Activated T-helper 2 cell treated with anti-CD3 and anti-CD28 coated beads, Interferon-gamma antibody, Interleukin-2, Interleukin-4, amounts not matched to agents 10 μg/mL and 5 μg/mL and 100 μg/mL, durations not matched to agents 14 hours and 24 hours and 36 hours (primary cell): ENCODE measurements at regions not wholly inside any gene's neighbourhood (a gene's known extent, or its start where the extent isn't known, plus 50 kb on each side); places are given as distances from the start of the nearest gene placed in this dataset.
"Not testable (repeated sequence)": the region's sequence is repeated elsewhere in the genome, so short reads cannot be mapped to it uniquely, and the experiment has no call there.

Experiments
- DNase-seq: peaks from one replicate; pipeline ENCODE4 v3.0.0; 2021; ENCODE audit warnings: low spot score
- H3K27ac Mint-ChIP-seq: one replicate; pipeline ENCODE4 v1.8.0; 2021; ENCODE audit warnings: mixed read lengths
- H3K27me3 Mint-ChIP-seq: one replicate; pipeline ENCODE4 v1.8.0; 2021; ENCODE audit warnings: low read depth, mixed read lengths
- H3K36me3 Mint-ChIP-seq: one replicate; pipeline ENCODE4 v1.8.0; 2021; ENCODE audit warnings: low read depth, mixed read lengths
- H3K4me1 Mint-ChIP-seq: one replicate; pipeline ENCODE4 v1.8.0; 2021; ENCODE audit warnings: low read depth, mixed read lengths
- H3K4me3 Mint-ChIP-seq: one replicate; pipeline ENCODE4 v1.8.0; 2021; ENCODE audit warnings: low read depth, mild to moderate bottlenecking, moderate library complexity, mixed read lengths
- H3K9me3 Mint-ChIP-seq: one replicate; pipeline ENCODE4 v1.8.0; 2021; ENCODE audit warnings: mixed read lengths
- intact Hi-C: fragments of 100-400 bp; cut with micrococcal nuclease; formaldehyde crosslinking; loops from one replicate; pipeline ENCODE4 v1.15.1; 2023

DNA sequence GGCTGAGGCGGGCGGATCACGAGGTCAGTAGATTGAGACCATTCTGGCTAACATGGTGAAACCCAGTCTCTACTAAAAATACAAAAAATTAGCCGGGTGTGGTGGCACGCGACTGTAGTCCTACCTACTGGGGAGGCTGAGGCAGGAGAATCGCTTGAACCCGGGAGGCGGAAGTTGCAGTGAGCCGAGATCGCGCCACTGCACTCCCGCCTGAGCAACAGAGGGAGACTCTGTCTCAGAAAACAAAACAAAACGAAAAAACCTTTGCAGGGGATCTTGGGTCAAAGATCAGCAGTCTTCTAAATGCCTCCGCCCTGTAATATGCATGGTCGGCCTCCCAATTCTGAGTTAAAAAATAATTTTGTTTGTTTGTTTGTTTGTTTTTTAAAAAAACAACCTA lies 340.9 kb upstream of the PRKCQ start:
- not testable (repeated sequence) for H3K27ac Mint-ChIP-seq, H3K9me3 Mint-ChIP-seq, H3K4me3 Mint-ChIP-seq, DNase-seq, H3K36me3 Mint-ChIP-seq
- H3K27me3 Mint-ChIP-seq = peaks cover 16% of the 10 kb centered on the region
- peaks cover 26% of the 10 kb centered on the region for H3K4me1 Mint-ChIP-seq
- intact Hi-C loops = loop anchor here (2.0 to 10.0 kb wide), 3 partner anchors 114 to 488 kb away; no protein-coding TSS in a partner anchor

DNA sequence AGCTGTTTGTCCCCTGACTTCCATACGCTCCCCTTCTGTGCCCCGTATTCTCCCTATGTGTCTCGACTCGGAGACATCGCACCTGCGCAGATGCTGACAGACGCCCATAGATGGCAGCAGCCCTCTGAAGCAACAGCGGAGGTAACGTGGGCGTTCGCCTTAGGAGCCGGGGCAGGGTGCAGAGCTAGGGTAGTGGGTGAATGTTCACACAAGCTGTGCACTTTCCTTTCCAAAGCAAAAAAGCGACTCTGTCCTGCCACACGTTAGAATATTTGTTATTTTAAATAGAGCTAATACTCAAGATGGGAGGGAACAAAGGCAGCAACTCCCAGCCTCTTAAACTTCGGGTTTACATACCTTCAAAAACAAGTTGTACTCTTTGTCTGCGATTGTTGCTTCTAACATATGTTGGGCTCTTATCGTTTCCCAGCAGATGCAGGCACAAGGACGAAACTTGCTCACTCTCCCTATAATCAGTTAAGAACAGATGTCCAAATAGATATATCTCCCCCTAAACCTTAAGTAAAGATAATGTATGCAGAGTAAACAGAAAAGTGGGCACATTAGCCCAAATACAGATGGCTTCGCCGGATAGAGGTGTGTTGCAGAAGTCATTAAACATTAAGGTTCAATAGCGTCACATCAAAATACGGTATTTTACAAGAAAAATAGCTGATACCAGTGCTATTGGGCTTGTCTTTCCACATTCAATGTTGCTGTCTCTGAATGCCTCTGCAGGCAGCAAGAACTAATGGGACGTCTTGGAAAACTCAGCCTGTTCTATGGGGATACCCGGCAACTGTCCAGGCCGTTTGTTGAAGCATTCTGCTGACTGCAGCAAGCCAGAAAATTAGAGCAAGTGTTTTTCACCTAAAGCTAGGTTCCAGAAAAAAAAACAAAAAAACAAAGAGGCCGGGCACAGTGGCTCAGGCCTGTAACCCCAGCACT lies 340.3 kb upstream of the PRKCQ start:
- peaks cover 16% of the 10 kb centered on the region for H3K27me3 Mint-ChIP-seq
- H3K27ac Mint-ChIP-seq = no peak overlapping the region
- no peaks in the 10 kb centered on the region for H3K36me3 Mint-ChIP-seq
- peaks cover 20% of the 10 kb centered on the region for H3K4me1 Mint-ChIP-seq
- H3K4me3 Mint-ChIP-seq = no peak overlapping the region
- H3K9me3 Mint-ChIP-seq = no peaks in the 10 kb centered on the region
- DNase-seq = peak; percentile 69
- intact Hi-C loops = loop anchor here (1.0 to 10.0 kb wide), 4 partner anchors 114 to 497 kb away; no protein-coding TSS in a partner anchor

DNA sequence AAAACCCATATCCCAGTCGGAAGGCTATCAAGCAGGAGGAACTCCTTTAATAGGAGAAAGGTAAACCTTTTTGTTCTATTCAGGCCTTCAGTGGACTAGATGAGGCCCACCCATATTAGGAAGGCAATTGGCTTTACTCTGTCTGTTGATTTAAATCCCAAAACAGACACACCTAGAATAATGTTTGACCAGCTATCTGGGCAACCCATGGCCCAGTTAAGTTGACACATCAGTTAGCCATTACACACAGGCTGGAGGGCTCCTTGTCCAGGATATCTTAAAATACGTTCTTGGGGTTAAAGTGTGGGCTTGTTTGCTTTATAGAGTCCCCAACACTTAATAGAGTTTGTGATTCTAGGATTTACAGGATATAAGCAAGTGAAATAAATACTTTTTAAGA lies 339.0 kb upstream of the PRKCQ start:
- intact Hi-C loops = no loop called here
- no peak for DNase-seq
- Mint-ChIP-seq H3K27me3 (peaks cover 16% of the 10 kb centered on the region), H3K9me3 (no peaks in the 10 kb centered on the region), H3K36me3 (no peaks in the 10 kb centered on the region), H3K27ac (no peak overlapping the region), H3K4me3 (no peak overlapping the region), H3K4me1 (peaks cover 13% of the 10 kb centered on the region)

DNA sequence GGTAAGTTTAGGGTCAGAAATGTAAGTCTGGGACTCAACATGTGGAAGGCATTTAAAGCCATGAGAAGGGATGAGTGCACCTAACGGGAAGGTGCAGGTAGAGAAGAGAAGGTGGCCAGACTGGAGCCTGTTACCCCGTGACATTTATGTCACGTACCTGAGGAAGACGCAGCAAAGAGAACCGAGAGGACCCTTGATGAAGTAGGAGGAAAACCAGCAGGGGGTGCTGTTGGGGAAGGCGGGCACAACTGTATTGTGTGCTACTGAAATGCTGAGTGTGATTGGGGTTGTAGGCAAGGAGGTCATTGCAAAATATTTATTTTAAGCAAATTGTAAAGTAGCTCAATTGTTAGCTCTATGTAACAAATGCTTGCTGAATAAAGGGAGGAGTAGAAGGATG lies 338.2 kb upstream of the PRKCQ start:
- Mint-ChIP-seq H3K9me3 (no peaks in the 10 kb centered on the region), H3K27ac (no peak overlapping the region), H3K36me3 (no peaks in the 10 kb centered on the region), H3K4me3 (no peak overlapping the region), H3K4me1 (peaks cover 13% of the 10 kb centered on the region), H3K27me3 (peaks cover 16% of the 10 kb centered on the region)
- intact Hi-C loops = no loop called here
- peak; percentile 43 for DNase-seq

DNA sequence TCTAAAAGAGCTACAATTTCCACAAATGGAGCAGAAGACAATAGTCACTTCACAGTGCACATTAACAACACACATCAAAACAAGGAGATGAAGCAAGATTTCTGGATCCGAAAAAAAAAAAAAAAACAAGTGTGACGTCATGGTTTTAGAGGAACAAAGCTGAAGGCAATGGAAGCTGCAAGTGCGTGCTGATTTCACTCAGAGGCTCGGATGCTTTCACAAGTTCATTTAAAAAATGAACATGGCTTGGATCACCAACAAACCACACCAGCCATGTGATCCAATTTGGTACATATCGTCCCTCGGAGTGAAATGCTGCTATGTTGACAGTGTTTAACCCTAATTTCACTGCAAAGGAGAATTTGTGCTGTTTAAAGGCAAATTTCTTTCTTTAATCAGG lies 337.0 kb upstream of the PRKCQ start:
- H3K9me3 Mint-ChIP-seq = no peaks in the 10 kb centered on the region
- no peak for DNase-seq
- peaks cover 15% of the 10 kb centered on the region for H3K27me3 Mint-ChIP-seq
- H3K4me3 Mint-ChIP-seq = no peak overlapping the region
- H3K27ac Mint-ChIP-seq = no peak overlapping the region
- H3K4me1 Mint-ChIP-seq = peaks cover 13% of the 10 kb centered on the region
- no peaks in the 10 kb centered on the region for H3K36me3 Mint-ChIP-seq
- intact Hi-C loops = no loop called here

DNA sequence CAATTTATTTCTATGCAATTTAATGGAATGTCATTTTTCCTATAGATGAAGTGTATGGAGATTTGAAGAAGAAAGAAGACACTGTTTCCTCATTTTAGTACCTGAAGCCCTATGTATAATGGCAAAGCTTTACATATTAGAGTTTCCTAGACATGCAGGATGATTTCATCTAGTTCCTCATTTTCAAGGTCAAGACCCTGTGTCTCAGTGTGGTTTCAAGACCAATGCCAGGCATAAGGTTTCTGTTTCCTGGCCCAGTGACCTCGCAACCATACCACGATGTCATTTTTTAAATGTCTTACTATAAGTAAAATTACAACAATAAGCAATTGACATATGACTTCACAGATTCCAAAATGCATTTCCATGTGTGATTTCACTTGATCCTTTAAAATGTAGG lies 336.5 kb upstream of the PRKCQ start:
- peaks cover 15% of the 10 kb centered on the region for H3K27me3 Mint-ChIP-seq
- no peaks in the 10 kb centered on the region for H3K36me3 Mint-ChIP-seq
- H3K9me3 Mint-ChIP-seq = no peaks in the 10 kb centered on the region
- intact Hi-C loops = no loop called here
- H3K27ac Mint-ChIP-seq = no peak overlapping the region
- DNase-seq = no peak
- no peak overlapping the region for H3K4me3 Mint-ChIP-seq
- peaks cover 13% of the 10 kb centered on the region for H3K4me1 Mint-ChIP-seq

DNA sequence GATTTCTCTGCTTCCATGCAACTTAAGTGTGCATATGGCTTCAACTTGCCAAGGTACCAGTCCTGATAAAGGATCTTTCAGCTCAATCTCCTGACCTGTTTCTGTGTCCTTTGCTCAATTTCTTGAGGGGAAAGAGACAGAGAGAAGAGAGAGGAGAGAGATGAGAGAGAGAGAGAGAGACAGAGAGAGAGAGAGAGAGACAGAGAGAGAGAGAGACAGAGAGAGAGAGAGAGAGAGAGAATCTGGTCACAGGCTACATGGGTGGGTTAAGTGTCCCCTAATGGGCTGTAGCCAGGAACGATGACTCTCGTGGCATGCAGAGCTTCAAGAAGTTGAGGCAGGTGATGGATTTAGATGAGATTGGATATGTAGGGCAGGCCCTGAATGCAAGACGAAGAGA lies 335.2 kb upstream of the PRKCQ start:
- Mint-ChIP-seq H3K36me3 (no peaks in the 10 kb centered on the region), H3K4me3 (no peak overlapping the region), H3K27ac (no peak overlapping the region), H3K9me3 (no peaks in the 10 kb centered on the region), H3K4me1 (peaks cover 9% of the 10 kb centered on the region), H3K27me3 (peaks cover 22% of the 10 kb centered on the region)
- intact Hi-C loops = no loop called here
- DNase-seq = no peak

DNA sequence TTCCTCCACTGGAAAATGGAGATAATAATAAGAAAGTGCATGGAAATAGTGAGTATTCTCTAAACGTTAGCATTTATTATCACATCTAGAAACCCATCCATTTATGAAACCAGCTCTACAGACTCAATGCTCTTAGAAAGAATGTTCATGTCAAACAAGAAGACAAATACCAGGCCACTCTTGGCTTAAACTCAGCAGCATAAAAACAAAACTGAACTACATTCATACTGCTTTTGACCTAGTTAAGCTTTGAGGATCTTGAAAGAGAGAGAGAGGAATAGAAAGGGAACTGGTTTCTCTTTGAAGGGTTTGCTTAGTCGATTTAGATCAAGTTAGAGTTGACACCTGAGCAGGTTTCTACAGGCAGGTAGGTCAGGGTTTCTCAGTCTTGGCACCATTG lies 332.9 kb upstream of the PRKCQ start:
- H3K27me3 Mint-ChIP-seq = peaks cover 21% of the 10 kb centered on the region
- no peak overlapping the region for H3K4me3 Mint-ChIP-seq
- intact Hi-C loops = loop anchor here (5.0 kb wide), 1 partner anchor 441 kb away; no protein-coding TSS in a partner anchor
- H3K4me1 Mint-ChIP-seq = no peaks in the 10 kb centered on the region
- peaks cover 9% of the 10 kb centered on the region for H3K9me3 Mint-ChIP-seq
- no peaks in the 10 kb centered on the region for H3K36me3 Mint-ChIP-seq
- H3K27ac Mint-ChIP-seq = no peak overlapping the region
- no peak for DNase-seq

DNA sequence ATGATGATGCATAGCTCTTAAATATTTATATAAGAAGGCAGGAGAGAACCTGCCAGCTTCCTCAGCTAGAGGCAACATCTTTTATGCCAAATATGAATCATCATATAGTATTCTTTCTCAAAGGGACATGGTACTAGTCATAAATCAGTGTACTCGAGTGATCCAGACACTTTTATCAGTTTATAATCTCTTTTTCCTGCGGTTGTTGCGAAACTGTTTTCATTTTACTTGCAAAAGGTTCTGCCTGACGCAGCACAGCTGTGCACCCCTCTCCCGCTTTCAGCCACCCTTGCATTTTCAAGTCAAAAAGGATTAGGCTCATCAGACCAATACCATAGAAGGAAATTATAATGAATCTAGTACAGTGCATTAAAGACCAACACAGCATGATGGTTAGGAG lies 332.3 kb upstream of the PRKCQ start:
- intact Hi-C loops = loop anchor here (5.0 kb wide), 1 partner anchor 440 kb away; no protein-coding TSS in a partner anchor
- no peaks in the 10 kb centered on the region for H3K4me1 Mint-ChIP-seq
- DNase-seq = no peak

DNA sequence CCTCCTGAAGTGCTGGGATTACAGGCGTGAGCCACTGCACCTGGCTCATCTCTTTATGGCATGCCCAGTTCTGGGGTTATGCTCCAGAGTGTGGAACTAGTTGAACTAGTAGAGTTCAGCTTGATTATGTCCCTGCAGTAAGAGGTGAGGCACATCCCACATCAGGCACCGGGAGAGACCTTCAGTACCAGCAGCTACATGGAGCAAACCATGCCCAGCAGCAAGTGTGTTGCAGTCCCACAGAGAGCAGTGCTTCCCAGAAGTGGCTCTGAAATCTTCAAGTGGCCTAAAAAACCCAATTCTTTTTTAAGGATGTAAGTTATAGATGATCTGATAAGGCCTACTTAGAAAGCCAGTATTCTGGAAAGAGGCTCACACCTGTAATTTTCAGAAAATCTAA lies 331.9 kb upstream of the PRKCQ start:
- H3K4me1 Mint-ChIP-seq = no peaks in the 10 kb centered on the region
- H3K4me3 Mint-ChIP-seq = no peak overlapping the region
- H3K27ac Mint-ChIP-seq = no peak overlapping the region
- intact Hi-C loops = loop anchor here (5.0 kb wide), 1 partner anchor 440 kb away; no protein-coding TSS in a partner anchor
- peaks cover 9% of the 10 kb centered on the region for H3K9me3 Mint-ChIP-seq
- DNase-seq = no peak
- peaks cover 20% of the 10 kb centered on the region for H3K27me3 Mint-ChIP-seq
- no peaks in the 10 kb centered on the region for H3K36me3 Mint-ChIP-seq

More for the DNA sequence above, 332.3 kb upstream of the PRKCQ start:
- H3K27ac Mint-ChIP-seq = no peak overlapping the region
- H3K9me3 Mint-ChIP-seq = peaks cover 9% of the 10 kb centered on the region
- H3K4me3 Mint-ChIP-seq = no peak overlapping the region
- H3K27me3 Mint-ChIP-seq = peaks cover 21% of the 10 kb centered on the region
- no peaks in the 10 kb centered on the region for H3K36me3 Mint-ChIP-seq

DNA sequence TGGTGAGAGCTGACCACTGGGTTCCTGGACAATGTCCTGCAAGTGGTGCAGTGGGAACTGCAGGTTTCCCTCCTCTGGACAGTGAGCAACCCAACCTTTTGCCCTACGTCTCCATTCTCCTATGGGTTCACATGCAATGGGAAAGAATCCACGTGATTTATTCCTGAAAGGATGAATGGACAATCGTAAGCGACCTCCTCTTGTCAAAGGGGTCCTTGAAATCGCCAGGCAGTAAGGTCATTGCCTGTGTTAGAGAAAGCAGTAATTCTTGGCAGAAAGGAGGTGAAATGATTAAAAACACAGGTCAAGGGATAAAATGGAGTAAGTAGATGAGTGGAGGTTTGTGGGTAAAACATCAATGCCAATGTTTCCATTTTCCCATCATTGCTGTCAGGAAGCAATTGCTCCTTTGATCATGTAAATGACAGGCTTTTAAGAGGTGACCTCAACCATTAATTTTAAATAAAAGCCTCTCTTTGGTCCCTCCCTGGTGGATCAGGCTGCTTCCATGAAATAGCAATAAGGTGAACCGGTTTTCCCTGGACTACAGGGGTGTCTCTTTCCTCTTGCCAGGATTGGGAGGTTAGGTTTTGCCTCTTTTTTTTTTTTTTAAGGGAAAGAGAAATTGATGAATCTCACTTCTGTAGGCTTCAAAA lies 330.0 kb upstream of the PRKCQ start:
- H3K36me3 Mint-ChIP-seq = no peaks in the 10 kb centered on the region
- intact Hi-C loops = loop anchor here (5.0 kb wide), 1 partner anchor 438 kb away; no protein-coding TSS in a partner anchor
- no peak for DNase-seq
- peaks cover 13% of the 10 kb centered on the region for H3K9me3 Mint-ChIP-seq
- H3K27me3 Mint-ChIP-seq = peaks cover 18% of the 10 kb centered on the region
- no peaks in the 10 kb centered on the region for H3K4me1 Mint-ChIP-seq
- H3K27ac Mint-ChIP-seq = no peak overlapping the region
- H3K4me3 Mint-ChIP-seq = no peak overlapping the region

DNA sequence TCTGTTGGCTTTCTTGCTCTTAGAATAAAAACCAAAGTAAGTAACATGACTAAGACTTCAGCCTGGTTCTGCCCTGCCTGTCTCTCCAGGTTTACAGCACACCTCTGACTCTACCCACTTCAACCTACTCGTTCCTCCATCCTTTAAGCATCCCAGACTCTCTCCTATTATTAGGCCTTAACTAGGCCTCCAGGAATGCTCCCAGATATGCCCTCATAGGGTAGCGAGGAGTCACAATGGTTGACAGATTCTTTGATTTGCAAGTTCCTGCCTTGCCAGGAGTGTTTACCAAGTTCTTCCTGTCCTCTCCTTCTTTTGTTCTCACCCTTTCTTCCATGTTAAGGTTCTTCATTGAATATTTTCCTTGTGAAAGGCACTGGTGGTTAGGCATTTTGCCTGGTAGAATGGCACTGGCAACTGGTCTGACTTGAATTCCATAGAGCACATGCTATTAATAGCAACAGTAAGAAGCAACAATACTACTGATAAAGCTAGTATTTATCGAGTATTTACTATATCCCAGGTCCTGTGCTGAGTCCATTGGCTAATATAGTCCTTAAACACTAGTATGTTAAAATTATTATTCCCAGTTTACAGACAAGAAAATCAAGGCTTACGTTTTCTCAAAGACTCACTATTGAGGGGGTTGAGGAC lies 327.9 kb upstream of the PRKCQ start:
- no peak for DNase-seq
- no peaks in the 10 kb centered on the region for H3K36me3 Mint-ChIP-seq
- H3K4me1 Mint-ChIP-seq = no peaks in the 10 kb centered on the region
- peaks cover 13% of the 10 kb centered on the region for H3K9me3 Mint-ChIP-seq
- intact Hi-C loops = no loop called here
- H3K27ac Mint-ChIP-seq = no peak overlapping the region
- H3K4me3 Mint-ChIP-seq = no peak overlapping the region
- H3K27me3 Mint-ChIP-seq = peaks cover 21% of the 10 kb centered on the region
